ES-I3 (cell line): ENCODE measurements at regions not wholly inside any gene's neighbourhood (a gene's known extent, or its start where the extent isn't known, plus 50 kb on each side); places are given as distances from the start of the nearest gene placed in this dataset.

Experiments
- H3K36me3 ChIP-seq: 2 replicates; pipeline ENCODE4 v1.6.1; 2013; ENCODE audit warnings: mild to moderate bottlenecking, low read length, control low read depth, moderate library complexity; ENCODE audit not compliant: insufficient read depth
- H3K4me1 ChIP-seq: 2 replicates; pipeline ENCODE4 v1.6.1; 2013; ENCODE audit warnings: mild to moderate bottlenecking, control low read depth, low read length; ENCODE audit not compliant: insufficient read depth
- H3K9ac ChIP-seq: 2 replicates; pipeline ENCODE4 v1.6.1; 2013; ENCODE audit warnings: low read depth, mild to moderate bottlenecking, low read length, moderate library complexity
- H3K9me3 ChIP-seq: 2 replicates; pipeline ENCODE4 v1.6.1; 2013; ENCODE audit warnings: mild to moderate bottlenecking, low read length, moderate library complexity; ENCODE audit not compliant: control insufficient read depth, insufficient read depth

DNA sequence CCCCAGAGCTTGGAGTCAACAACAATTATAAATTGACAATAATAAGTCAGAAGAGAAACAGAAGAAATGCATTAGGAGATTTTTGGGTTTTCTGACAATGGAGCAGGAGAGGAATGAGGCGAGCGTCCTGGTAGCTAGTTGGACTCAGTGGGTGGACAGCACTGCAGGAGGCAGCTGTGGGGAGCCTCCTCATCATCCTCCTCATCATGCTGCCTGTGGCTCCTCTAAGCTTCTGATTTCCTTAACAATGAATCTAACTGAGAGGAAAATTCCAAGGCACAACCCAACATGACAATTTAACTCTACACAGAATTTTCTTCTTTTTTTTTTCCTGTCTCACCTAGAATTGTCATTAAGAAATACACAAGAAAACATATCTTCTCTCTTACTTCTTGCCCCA lies 357.1 kb upstream of the NOCT start:
- Histone ChIP-seq H3K9ac (peak overlapping the region; percentile 22), H3K9me3 (no peaks in the 10 kb centered on the region), H3K36me3 (no peaks in the 10 kb centered on the region), H3K4me1 (peaks cover 32% of the 10 kb centered on the region)

DNA sequence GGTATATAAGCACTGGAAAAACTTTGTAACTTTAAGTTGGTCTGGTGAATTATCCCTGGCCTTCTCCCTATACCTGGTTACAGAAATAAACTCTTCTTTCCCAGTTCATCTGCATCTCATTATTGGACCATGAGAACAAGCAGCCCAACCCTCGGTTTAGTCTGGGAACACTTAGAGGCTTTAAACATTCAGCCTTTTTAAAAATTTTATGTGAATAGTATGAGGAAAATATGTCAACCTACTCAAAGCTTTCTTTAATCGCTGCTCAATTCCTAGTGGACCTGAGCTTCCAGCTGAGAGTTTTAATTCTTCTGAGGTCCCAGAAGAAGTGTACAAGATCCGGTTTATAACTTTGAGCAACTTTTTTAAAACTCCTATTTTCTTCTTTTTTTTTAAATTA lies 358.6 kb upstream of the NOCT start:
- Histone ChIP-seq H3K9ac (no peak overlapping the region), H3K4me1 (peaks cover 32% of the 10 kb centered on the region), H3K9me3 (no peaks in the 10 kb centered on the region), H3K36me3 (no peaks in the 10 kb centered on the region)

GRCh38 chr4:138655985-138656384 lies 359.6 kb upstream of the NOCT start:
- Histone ChIP-seq H3K9me3 (no peaks in the 10 kb centered on the region), H3K9ac (no peak overlapping the region), H3K36me3 (no peaks in the 10 kb centered on the region), H3K4me1 (peaks cover 29% of the 10 kb centered on the region)

DNA sequence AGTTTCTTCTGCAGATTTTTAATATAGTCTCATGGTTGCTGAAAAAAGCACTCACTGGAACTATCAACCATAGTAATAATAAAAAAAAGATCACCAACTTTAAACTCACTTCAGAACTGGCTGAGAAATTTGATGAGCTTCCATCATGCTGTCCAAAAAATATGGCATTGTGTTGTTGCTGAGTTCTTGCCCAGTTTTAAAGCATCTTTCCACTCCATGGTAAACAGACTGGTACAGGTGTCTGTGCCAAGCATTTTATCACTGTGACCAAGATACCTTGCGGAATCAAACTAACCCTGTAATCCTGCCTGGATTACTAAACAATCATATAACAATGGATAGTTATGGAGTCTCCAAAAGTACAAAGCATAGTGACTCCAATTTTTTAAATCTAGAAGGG lies 360.3 kb upstream of the NOCT start:
- Histone ChIP-seq H3K36me3 (no peaks in the 10 kb centered on the region), H3K4me1 (peaks cover 22% of the 10 kb centered on the region), H3K9me3 (no peaks in the 10 kb centered on the region), H3K9ac (no peak overlapping the region)

GRCh38 chr4:138650929-138651448 lies 364.6 kb upstream of the NOCT start:
- no peaks in the 10 kb centered on the region for H3K9me3 ChIP-seq
- no peaks in the 10 kb centered on the region for H3K36me3 ChIP-seq
- H3K4me1 ChIP-seq = peaks cover 8% of the 10 kb centered on the region
- H3K9ac ChIP-seq = no peak overlapping the region

GRCh38 chr4:138650495-138650894 lies 365.1 kb upstream of the NOCT start:
- H3K9me3 ChIP-seq = no peaks in the 10 kb centered on the region
- H3K36me3 ChIP-seq = no peaks in the 10 kb centered on the region
- peaks cover 8% of the 10 kb centered on the region for H3K4me1 ChIP-seq
- no peak overlapping the region for H3K9ac ChIP-seq

DNA sequence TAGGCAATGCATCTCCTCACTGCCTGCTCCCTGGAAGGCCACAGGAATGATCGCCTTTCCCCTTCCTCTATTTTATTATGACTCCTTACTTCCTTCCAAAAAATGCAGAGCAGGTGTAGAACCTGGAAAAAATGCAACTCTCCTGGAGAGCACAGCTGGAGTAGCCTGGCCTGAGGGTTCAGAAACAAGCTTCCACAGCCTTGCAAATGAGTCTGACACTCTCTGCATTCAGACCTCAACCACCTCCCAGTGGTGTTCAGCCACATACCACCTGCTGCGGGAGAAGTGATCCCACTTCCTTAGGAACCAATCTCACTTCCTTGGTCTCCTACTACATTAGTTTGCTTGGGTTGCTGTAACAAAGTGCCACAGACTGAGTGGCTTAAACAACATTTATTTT lies 368.1 kb upstream of the NOCT start:
- no peaks in the 10 kb centered on the region for H3K9me3 ChIP-seq

GRCh38 chr4:138646383-138646782 lies 369.2 kb upstream of the NOCT start:
- H3K4me1 ChIP-seq = peaks cover 14% of the 10 kb centered on the region
- no peak overlapping the region for H3K9ac ChIP-seq
- H3K9me3 ChIP-seq = no peaks in the 10 kb centered on the region
- no peaks in the 10 kb centered on the region for H3K36me3 ChIP-seq

More for the DNA sequence above, 368.1 kb upstream of the NOCT start:
- Histone ChIP-seq H3K4me1 (peaks cover 14% of the 10 kb centered on the region), H3K9ac (no peak overlapping the region), H3K36me3 (no peaks in the 10 kb centered on the region)

DNA sequence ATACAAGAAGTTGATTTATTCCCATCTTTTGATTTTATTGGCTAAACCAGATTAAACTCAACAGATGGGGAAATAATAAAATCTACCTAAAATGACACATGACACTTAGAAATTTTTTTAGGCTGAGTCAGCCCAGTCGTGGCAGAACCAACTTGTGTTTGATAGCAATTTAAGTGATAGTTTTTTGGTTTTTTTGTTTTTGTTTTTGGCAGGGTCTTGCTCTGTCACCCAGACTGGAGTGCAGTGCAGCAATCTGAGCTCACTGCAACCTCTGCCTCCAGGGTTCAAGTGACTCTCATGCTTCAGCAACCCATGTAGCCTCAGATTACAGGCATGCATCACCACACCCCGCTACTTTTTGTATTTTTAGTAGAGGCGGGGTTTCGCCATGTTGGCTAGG lies 370.3 kb upstream of the NOCT start:
- Histone ChIP-seq H3K9me3 (no peaks in the 10 kb centered on the region), H3K4me1 (peaks cover 14% of the 10 kb centered on the region), H3K9ac (no peak overlapping the region), H3K36me3 (no peaks in the 10 kb centered on the region)

DNA sequence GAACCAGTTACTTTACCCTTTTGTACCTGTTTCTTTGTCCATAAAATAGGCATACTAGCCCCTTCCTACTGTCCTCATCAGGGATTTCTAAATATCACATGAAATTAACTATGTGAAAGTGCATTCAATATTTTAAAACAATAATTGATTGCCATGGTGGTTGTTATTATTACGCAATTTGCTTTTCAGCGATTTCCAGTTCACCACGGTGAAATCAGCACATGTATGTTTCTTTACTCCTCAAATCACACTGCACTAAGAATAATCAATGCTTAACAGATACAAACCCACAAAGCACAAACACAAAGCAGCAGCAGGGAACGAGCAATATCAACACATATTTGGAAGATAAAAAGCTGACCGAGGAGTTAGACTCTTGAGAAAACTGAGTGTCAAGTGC lies 371.3 kb upstream of the NOCT start:
- Histone ChIP-seq H3K9ac (no peak overlapping the region), H3K36me3 (no peaks in the 10 kb centered on the region), H3K4me1 (peaks cover 14% of the 10 kb centered on the region), H3K9me3 (no peaks in the 10 kb centered on the region)

GRCh38 chr4:138643827-138644226 lies 371.8 kb upstream of the NOCT start:
- H3K9me3 ChIP-seq = no peaks in the 10 kb centered on the region
- H3K36me3 ChIP-seq = no peaks in the 10 kb centered on the region
- H3K9ac ChIP-seq = no peak overlapping the region
- peaks cover 14% of the 10 kb centered on the region for H3K4me1 ChIP-seq

GRCh38 chr4:138639018-138639741 lies 376.4 kb upstream of the NOCT start:
- H3K36me3 ChIP-seq = no peaks in the 10 kb centered on the region

GRCh38 chr4:138636781-138637180 lies 378.8 kb upstream of the NOCT start:
- Histone ChIP-seq H3K36me3 (no peaks in the 10 kb centered on the region), H3K4me1 (peaks cover 5% of the 10 kb centered on the region; the same call in 1 of the 2 replicates), H3K9me3 (no peaks in the 10 kb centered on the region), H3K9ac (no peak overlapping the region)

More at GRCh38 chr4:138639018-138639741, 376.4 kb upstream of the NOCT start:
- Histone ChIP-seq H3K4me1 (peaks cover 5% of the 10 kb centered on the region; the same call in 1 of the 2 replicates), H3K9ac (no peak overlapping the region), H3K9me3 (no peaks in the 10 kb centered on the region)

DNA sequence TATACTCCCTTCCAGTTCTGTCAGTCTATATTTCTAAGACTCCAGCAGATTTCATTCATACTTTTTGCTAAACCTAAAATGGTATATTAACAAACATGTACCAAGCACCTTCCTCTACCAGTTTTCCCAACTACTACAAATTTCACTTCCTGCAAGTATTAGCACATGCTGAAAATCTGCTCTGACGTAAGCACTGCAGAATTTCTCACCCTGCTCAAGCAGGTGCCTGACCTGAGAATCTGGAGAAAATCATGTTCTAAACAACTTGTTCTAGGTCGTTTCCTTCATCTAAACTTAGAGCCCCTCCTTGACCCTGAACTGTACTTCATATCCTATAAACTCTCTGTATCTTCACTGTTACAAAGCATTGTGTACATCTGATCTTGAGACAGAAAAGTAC lies 380.7 kb upstream of the NOCT start:
- no peaks in the 10 kb centered on the region for H3K36me3 ChIP-seq
- H3K4me1 ChIP-seq = peaks cover 5% of the 10 kb centered on the region; the same call in 1 of the 2 replicates
- no peak overlapping the region for H3K9ac ChIP-seq
- no peaks in the 10 kb centered on the region for H3K9me3 ChIP-seq

- Histone ChIP-seq H3K9me3 (no peaks in the 10 kb centered on the region), H3K9ac (no peak overlapping the region), H3K36me3 (no peaks in the 10 kb centered on the region), H3K4me1 (peaks cover 5% of the 10 kb centered on the region; the same call in 1 of the 2 replicates)
These were observed 382.0 kb upstream of the NOCT start for GRCh38 chr4:138633580-138633904.
